HTR-8/SVneo (cell line): ENCODE measurements at regions not wholly inside any gene's neighbourhood (a gene's known extent, or its start where the extent isn't known, plus 50 kb on each side); places are given as distances from the start of the nearest gene placed in this dataset.
"Not testable (repeated sequence)": the region's sequence is repeated elsewhere in the genome, so short reads cannot be mapped to it uniquely, and the experiment has no call there.

Experiments
- DNase-seq: peaks from one replicate; pipeline ENCODE4 v3.0.0; 2011; ENCODE audit warnings: low spot score, mixed read lengths; ENCODE audit not compliant: insufficient read length
- FAIRE-seq: peaks from 2 replicates; lab custom pipeline; 2011; peaks lifted over from hg19 to GRCh38; lab: Jason Lieb, UNC

GRCh38 chr4:91653067-91653466 lies 650.7 kb upstream of the GRID2 start:
- no peak for DNase-seq
- no peak for FAIRE-seq

GRCh38 chr4:91681091-91681490 lies 622.7 kb upstream of the GRID2 start:
- no peak for FAIRE-seq
- DNase-seq = no peak

GRCh38 chr4:91681544-91681943 lies 622.2 kb upstream of the GRID2 start:
- FAIRE-seq = no peak
- no peak for DNase-seq

GRCh38 chr4:91684955-91685354 lies 618.8 kb upstream of the GRID2 start:
- DNase-seq = no peak
- no peak for FAIRE-seq

- no peak for FAIRE-seq
- no peak for DNase-seq
Observed at GRCh38 chr4:91688413-91688812, 615.4 kb upstream of the GRID2 start.

- DNase-seq, FAIRE-seq: not testable (repeated sequence)
Observed at GRCh38 chr4:91699691-91700090, 604.1 kb upstream of the GRID2 start.

GRCh38 chr4:91729851-91730250 lies 573.9 kb upstream of the GRID2 start:
- FAIRE-seq (no peak), DNase-seq (no peak)

- FAIRE-seq (no peak), DNase-seq (no peak)
Observed at GRCh38 chr4:91734682-91735081, 569.1 kb upstream of the GRID2 start.

- not testable (repeated sequence) for FAIRE-seq, DNase-seq
Observed at GRCh38 chr4:91738831-91739230, 564.9 kb upstream of the GRID2 start.

GRCh38 chr4:91746551-91746950 lies 557.2 kb upstream of the GRID2 start:
- FAIRE-seq (no peak), DNase-seq (no peak)

- no peak for DNase-seq
- FAIRE-seq = no peak
Observed at GRCh38 chr4:91751961-91752360, 551.8 kb upstream of the GRID2 start.

- DNase-seq (no peak), FAIRE-seq (no peak)
Observed at GRCh38 chr4:91754716-91755115, 549.0 kb upstream of the GRID2 start.

GRCh38 chr4:91758487-91758886 lies 545.3 kb upstream of the GRID2 start:
- FAIRE-seq (no peak), DNase-seq (peak; percentile 25)

GRCh38 chr4:91764085-91764484 lies 539.7 kb upstream of the GRID2 start:
- FAIRE-seq (no peak), DNase-seq (no peak)

- no peak for FAIRE-seq
- no peak for DNase-seq
Observed at GRCh38 chr4:91769912-91770311, 533.9 kb upstream of the GRID2 start.

- not testable (repeated sequence) for FAIRE-seq, DNase-seq
Observed at GRCh38 chr4:91791631-91792030, 512.1 kb upstream of the GRID2 start.

GRCh38 chr4:91795947-91796346 lies 507.8 kb upstream of the GRID2 start:
- no peak for FAIRE-seq

GRCh38 chr4:91812319-91812718 lies 491.4 kb upstream of the GRID2 start:
- DNase-seq (no peak), FAIRE-seq (no peak)

More at GRCh38 chr4:91795947-91796346, 507.8 kb upstream of the GRID2 start:
- no peak for DNase-seq

- DNase-seq (no peak), FAIRE-seq (no peak)
Observed at GRCh38 chr4:91824773-91825172, 479.0 kb upstream of the GRID2 start.

- peak; percentile 3 for DNase-seq
- no peak for FAIRE-seq
Observed at GRCh38 chr4:91826186-91826585, 477.6 kb upstream of the GRID2 start.

- FAIRE-seq (no peak), DNase-seq (no peak)
Observed at GRCh38 chr4:91827914-91828313, 475.9 kb upstream of the GRID2 start.

GRCh38 chr4:91829531-91829930 lies 474.2 kb upstream of the GRID2 start:
- DNase-seq (no peak), FAIRE-seq (no peak)
